NCI-H1694 (cell line): ENCODE measurements at regions not wholly inside any gene's neighbourhood (a gene's known extent, or its start where the extent isn't known, plus 50 kb on each side); places are given as distances from the start of the nearest gene placed in this dataset.

Experiments used
- DNase-seq: peaks from one replicate; lab custom pipeline; 2025; lab: John Stamatoyannopoulos, UW

DNA sequence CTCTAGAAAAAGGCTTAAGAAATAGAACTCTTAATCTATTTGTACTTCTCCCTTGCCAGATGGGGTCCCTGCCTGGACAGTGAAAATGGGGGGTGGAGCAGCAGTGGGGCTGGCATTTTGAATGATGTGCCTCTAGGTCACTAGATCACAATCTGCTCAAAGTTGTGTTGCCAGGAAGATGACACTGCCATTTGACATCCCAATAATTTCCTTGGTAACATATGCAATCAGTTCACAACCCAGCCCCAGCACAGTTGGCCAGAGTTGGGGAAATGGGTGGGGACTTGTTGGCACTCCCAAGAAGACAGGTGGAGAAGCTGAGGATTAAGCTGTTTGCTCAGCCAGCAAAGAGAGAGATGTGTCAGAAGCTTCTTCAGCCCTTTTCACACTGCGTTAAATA is 558.3 kb upstream of the KLHL29 start:
- peak; percentile 60 for DNase-seq

DNA sequence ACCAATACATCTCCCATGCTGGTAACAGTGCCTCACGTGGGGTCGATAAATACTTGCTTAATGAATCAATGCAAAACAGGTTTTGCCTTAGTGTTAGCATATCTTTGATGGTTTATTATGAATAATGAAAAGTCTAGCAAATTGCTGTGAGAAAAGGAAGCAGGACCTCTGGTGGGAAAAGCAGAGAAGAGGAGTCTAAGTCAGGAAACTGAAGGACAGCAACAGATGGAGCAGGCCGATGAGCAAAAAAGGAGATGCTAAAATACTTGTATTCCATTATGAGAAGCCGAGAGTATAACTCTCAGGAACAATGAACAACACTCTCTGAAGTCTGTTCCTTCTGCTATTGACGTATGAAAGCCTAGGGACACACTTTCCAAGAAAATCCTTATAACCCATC is 555.2 kb upstream of the KLHL29 start:
- no peak for DNase-seq

- no peak for DNase-seq
Measured at GRCh38 chr2:22832196-22832595, 552.8 kb upstream of the KLHL29 start.

DNA sequence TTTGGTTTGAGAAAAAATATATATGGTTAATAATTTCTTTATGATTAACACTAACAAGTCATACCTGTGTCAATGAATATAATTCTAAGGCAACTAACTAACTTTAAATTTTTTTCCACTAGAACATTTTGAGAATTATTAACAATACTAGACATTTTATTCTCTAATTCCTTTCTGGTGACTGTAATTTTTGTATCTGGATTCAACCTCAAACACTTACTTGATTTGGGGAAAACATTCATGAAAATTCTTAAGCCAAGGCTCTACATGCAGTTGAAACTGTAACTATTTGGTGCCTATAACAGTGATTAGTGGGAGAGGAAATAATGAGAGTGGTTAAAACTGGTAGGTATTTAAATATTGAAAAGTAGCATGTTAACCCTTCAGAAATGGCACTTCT is 546.5 kb upstream of the KLHL29 start:
- DNase-seq = no peak

GRCh38 chr2:22842205-22842869 is 542.6 kb upstream of the KLHL29 start:
- DNase-seq = no peak

GRCh38 chr2:22843919-22844537 is 541.0 kb upstream of the KLHL29 start:
- no peak for DNase-seq

DNA sequence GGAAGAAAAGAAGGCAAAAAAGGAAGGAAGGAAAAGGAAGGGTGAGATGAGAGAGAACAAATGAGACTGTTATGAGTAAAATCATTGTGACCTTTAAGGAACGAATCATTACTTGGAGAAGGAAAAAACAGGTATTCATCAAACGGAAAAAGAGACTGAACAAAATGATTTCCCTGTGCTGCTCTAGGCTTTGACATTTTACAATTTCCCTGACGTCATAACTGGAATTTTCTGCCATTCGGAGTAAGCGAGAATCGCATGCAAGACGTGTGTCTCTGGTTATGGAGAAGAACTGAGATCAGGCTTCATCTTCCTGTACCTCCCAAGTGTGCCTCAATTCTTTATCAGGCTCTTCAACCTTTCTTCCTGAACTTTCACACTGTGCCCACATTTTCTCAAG is 534.7 kb upstream of the KLHL29 start:
- no peak for DNase-seq

DNA sequence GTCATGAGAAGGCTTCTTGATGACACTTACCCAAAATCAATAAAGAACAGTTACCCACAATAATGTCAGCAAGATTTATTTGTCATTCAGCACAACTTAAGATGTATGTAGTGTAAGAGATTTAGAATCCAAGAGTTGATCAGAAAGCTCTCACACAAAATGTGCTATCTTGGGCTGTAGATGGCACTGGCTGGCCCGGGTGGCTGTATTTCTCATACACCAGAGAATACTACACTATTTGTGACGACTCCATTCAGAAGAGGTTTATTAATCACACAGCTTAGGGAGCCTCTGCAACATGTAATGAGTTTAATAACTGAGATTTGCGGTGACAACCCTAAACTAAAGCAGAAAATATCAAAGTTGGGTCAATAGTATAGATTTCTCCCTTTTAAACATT is 530.4 kb upstream of the KLHL29 start:
- DNase-seq = no peak

DNA sequence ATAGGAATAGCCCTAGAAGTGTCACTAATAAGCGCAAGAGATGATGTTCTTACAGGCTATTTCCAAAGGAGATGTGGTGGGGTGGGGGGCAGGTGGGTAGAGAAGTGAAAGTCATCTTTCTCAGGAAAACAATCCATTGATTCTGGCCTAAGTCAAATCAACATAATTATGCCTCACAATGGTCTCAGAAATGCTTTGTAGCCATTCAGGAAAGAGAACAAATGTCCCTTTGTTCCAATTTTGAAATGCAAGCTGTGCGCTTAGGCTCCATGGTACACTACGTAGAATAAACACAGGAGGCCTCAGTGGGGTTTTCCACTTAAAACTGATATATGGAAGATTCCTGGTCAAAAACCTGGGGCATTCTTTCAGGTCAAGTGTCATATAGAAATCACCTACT is 529.9 kb upstream of the KLHL29 start:
- DNase-seq = no peak

- peak; percentile 73 for DNase-seq
Measured at GRCh38 chr2:22855761-22856184, 529.2 kb upstream of the KLHL29 start.

GRCh38 chr2:22867973-22868372 is 517.0 kb upstream of the KLHL29 start:
- no peak for DNase-seq

DNA sequence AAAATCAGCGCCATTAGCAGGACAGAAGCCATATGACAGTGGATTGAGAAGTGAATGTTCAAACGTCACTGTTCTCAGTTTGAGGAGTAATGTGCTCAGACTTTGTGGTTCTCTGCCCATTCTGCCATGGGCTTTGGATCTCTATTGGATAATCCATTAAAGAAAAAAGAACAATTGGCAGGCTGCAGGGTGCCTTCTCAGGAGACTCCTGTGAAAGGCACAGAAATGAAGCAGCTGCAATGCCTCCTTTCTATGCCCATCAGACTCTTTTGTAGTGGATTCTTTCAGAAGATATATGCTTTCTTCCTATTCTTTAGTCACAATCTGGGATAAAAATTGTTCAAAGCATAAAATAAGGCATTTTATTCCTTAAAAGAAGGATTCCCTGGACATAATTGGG is 506.9 kb upstream of the KLHL29 start:
- no peak for DNase-seq

GRCh38 chr2:22879009-22879863 is 505.7 kb upstream of the KLHL29 start:
- no peak for DNase-seq

- no peak for DNase-seq
Measured at GRCh38 chr2:22880161-22880560, 504.8 kb upstream of the KLHL29 start.

- DNase-seq = no peak
Measured at GRCh38 chr2:22882011-22882410, 503.0 kb upstream of the KLHL29 start.

- no peak for DNase-seq
Measured at GRCh38 chr2:22882643-22883042, 502.3 kb upstream of the KLHL29 start.

DNA sequence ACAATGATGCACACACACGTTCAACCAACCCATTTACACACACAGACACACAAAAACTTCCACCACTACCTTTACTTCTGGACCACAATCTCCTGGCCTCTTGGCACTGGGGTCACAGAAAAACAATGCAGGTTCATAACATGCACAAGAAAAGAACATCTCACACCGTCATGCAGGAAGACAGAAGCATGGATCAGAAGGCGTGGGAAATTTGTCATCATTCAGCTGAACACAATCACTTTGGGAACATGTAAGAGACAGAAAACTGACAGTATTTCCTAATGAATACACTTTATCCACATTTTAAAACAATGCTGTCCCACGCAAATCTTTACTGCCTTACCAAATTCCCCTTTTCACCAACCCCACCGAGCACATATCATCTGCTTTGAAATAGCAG is 501.9 kb upstream of the KLHL29 start:
- no peak for DNase-seq

DNA sequence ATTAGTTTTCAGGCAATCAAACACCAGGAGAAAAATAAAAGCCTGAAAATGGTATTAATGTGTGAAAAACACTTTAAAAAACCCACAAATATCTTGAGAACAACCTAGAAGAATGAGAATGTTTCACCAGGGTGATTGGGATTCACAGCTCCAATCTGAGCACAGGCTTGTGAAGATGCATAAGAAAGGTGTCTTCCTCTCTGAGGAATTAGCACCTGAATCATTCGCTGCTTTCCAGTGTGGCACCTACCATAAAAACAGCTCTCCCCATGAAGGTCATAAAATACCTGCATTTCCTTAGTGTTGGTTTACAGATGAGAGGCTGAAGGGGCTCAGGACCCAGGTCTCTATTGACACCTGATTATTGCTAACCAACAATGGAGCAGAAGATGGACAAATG is 499.7 kb upstream of the KLHL29 start:
- no peak for DNase-seq

- no peak for DNase-seq
Measured at GRCh38 chr2:22887426-22887825, 497.6 kb upstream of the KLHL29 start.

GRCh38 chr2:22887845-22888244 is 497.1 kb upstream of the KLHL29 start:
- no peak for DNase-seq

GRCh38 chr2:22890132-22890531 is 494.8 kb upstream of the KLHL29 start:
- DNase-seq = peak; percentile 51

DNA sequence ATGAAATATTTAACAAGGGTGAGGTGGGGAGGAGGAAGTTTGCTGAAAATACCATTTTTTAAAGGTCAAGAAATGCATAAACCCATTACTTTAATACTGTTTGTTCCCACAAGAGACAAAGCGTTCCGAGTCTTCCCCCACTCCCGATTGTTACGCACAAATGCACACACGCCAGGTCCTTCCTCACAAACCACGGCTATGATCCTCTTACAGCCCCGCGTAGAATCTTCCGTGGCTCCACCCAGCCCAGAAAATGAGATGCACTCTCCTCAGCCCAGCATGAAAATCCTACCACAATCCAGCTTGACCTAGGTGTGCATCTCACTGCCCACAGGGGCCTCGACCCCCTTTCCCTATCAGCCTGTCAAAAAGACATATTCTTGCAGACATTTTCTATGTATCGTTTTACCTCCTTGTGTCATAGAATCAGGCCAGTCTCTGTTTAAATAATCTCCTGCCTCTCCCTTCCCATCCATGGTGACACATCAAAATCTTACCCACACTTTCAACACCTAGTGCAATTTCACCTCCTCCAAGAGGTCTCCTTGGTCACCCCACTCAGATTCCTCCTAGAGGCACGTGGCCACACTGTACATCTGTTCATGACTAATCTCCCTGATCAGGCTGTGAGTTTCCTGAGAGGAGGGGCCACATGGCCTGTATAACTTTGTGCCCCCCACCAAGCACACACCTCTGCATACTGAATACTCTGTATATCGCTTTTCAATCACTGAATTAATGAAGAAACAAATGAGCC is 491.0 kb upstream of the KLHL29 start:
- no peak for DNase-seq
